GM21717 (cell line): ENCODE measurements at regions not wholly inside any gene's neighbourhood (a gene's known extent, or its start where the extent isn't known, plus 50 kb on each side); places are given as distances from the start of the nearest gene placed in this dataset.
"Not testable (repeated sequence)": the region's sequence is repeated elsewhere in the genome, so short reads cannot be mapped to it uniquely, and the experiment has no call there.

Experiments
- ATAC-seq: cut with Tn5 transposase; IDR thresholded peaks from one replicate; pipeline ENCODE4 v1.9.1; 2021; ENCODE audit warnings: mild to moderate bottlenecking, moderate library complexity; ENCODE audit not compliant: unreplicated experiment

DNA sequence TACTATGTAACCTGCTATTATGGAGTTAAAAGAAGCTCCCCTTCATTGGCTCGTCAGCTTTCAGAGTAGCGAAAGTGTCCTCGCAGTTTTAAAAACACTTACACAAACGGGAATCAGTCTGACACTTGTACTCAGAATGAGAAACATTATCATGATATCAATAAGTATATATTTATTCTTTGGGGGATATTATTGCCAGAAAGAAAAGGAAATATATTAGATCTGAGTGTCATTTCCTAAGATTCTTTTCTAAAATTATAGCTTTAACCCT is 584.5 kb downstream of the ZEB2 start:
- ATAC-seq, result no peak

DNA sequence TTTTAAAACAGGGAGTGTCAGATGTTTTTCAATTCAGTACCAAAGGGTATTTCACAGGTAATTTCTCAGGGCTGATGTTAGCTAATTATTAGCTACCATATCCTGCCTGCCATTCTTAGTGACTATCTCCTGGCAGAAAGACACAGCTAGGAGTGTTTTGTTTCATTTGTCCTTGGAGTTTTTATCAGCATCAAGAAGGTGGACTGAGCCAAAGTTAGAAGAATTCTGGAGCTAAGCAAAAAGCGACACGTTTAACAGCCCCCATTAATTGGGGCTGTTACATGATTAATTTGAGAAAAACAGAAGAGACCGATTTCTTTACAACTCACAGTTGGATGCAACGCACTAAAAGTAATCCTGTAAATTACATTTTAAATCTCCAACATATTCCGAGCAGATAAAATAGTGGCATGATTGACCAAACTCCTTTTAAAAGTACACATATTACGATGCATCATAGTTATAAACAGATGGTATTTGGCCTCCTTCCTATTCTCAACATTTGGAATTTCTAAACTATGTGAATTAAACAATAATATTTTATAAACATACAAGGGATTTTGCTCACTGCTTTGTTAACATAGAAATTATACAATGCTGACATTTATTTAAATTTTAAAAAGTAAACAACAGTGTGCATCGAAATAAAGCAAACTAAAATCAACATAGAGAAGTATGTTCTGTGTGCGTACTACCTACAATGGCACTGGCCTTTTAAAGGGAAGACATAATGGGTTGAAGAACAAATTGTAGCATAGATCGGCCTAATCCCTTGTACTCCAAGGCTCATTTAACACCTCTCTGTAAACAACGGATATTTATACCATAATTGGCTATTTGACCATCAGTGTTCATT is 585.1 kb downstream of the ZEB2 start:
- no peak for ATAC-seq

DNA sequence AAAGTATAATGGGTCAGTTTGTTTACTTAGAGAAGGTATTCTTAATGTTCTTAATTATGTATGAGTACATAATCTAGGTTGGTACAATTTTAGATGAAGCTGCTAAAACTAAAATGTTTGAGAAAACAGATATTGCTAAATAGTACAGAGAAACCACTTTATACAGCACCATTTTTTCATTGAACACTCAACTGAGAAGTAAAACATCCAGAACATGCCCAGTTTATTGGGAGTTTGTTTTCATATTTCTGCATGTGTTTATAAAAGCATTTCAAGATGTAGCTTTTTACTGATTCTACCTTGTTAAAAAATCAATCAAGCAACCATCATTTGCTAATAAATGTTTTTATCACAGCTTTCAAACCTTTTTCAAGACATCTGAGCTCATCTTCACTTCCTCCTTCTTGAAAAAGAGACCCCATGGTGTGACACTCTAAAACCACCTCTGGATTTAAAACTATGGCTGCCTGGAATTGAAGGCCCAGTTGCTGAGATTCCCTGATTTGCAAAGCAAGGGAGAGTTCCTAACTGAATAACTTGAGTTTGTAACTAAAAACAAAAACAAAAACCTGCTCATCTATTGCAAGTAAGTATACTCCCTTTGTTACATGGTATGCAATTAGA is 585.9 kb downstream of the ZEB2 start:
- ATAC-seq, result no peak

DNA sequence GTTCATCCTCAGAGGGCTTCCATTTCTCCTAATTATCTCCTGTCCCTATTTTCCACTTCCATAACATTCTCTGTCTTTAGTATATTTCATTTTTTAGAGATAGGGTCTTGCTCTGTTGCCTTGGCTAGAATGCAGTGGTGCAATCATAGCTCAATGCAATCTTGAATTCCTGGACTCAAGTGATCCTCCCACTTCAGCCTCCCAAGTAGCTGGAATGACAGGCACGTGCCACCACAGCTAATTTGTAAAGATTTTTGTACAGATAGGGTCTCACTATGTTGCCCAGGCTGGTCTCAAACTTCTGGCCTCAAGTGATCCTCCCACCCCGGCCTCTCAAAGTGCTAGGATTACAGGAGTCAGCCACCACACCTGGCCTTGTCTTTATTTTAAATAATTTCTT is 589.0 kb downstream of the ZEB2 start:
- no peak for ATAC-seq

GRCh38 chr2:143928613-143929012 is 591.3 kb downstream of the ZEB2 start:
- ATAC-seq, result no peak

DNA sequence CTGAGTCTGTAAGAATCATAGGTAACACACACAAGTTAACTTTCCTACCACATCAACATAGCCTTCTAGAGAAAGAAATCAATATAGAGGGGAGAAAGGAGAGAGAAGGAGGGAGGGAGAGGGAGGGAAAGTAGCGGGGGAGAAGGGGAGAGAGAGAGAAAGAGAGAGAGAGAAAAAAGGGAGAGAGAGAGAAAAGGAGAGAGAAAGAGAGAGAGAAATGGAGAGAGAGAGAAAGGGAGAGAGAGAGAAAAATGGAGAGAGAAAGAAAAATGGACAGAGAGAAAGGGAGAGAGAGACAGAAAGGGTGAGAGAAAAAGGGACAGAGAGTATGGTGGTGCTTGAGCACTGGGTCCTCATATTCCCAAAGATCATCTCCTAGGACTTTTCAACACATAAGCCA is 591.7 kb downstream of the ZEB2 start:
- ATAC-seq, result no peak

DNA sequence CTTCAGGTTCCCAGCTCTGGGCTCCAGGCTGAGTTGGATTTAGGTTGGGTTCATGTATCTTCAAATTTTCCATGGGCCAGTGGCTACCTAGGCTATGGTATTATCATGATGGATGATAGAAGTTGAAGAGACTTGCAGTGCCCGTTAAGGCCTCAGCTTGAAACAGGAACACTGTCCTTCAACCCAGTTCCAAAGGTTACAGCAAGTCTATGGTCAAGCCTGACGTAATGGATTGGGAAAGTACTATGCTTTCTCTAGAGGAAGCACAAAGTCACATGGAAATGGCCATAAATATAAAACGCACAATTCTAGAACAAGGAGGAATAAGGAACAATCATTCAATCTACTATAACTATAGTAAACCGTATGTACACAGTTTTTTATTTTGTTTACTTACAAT is 593.2 kb downstream of the ZEB2 start:
- ATAC-seq, result no peak

GRCh38 chr2:143922261-143922830 is 597.6 kb downstream of the ZEB2 start:
- ATAC-seq, result not testable (repeated sequence)

GRCh38 chr2:143918465-143918989 is 601.4 kb downstream of the ZEB2 start:
- ATAC-seq, result no peak

DNA sequence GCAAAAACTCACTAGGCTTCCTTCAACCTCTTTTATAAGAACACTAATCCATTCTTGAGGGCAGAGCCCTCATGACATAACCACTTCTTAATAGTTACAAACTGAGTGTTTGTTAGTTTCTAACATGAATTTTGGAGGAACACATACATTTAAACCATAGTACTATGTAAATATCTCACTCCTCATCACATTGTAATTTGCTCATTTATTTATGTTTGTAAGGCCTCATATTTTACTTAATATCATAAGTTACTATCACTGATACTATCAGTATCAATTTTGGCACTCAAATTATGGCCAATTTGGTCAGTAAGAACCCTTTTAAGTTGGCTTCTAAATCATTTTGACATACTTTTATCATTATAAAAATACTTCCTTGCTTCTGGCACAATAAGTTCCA is 603.1 kb downstream of the ZEB2 start:
- no peak for ATAC-seq

GRCh38 chr2:143909577-143910353 is 610.2 kb downstream of the ZEB2 start:
- ATAC-seq, result no peak

GRCh38 chr2:143908843-143909242 is 611.1 kb downstream of the ZEB2 start:
- ATAC-seq, result no peak

DNA sequence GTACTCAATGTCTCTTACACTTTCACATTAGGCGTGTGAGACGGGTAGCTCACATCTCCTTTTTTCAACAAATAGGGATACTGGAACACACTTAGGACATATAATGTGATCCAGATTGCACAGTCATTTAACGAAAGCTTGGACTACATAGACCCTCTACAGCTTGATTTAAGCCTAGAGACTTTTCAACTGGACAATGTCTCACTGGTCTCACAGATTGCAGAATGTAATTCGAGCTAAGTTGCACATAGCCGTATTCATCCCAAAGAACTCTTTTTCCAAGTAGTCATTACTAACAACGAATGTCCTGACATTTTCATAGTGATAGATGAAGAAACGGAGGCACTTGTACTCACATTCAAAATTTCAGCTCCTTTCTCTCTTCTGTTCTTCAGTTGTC is 612.1 kb downstream of the ZEB2 start:
- no peak for ATAC-seq

DNA sequence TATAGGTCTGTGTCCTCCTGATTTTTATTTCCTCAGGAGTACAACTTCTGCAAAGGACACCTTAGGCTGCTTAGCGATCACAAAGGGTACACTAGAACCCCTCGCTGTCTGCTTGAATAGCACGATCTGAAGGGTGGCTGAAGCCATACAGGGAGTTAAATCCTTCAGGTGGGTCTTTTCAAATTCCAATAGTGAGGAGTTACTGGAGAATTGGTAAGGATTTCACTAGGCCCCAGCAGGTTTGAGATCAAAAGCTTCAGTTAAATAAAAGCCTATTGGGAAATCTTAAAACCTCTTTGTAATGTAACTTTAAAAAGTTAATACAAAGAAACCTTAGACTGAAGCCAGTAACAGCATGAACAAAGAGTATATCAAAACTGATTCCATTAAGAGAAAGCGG is 613.1 kb downstream of the ZEB2 start:
- no peak for ATAC-seq

DNA sequence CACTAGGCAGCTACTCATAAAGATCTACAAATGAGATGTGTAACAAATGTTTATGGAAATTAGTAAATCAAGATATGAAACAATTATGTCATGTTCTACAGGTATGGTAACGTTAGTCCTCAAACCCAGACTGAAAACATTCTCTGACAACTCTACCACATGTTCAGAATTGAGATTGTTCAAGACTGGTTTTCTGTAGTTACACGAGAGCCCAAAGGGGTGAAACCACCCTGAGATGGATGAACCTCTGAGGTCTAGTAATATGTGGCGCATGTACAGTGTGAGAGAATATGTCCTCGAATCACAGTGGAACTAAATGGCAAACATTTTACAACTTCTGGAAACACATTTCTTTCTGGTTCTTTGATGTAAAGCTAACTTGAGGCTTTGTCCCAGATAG is 614.3 kb downstream of the ZEB2 start:
- ATAC-seq, result no peak

GRCh38 chr2:143903172-143903856 is 616.6 kb downstream of the ZEB2 start:
- ATAC-seq, result no peak

DNA sequence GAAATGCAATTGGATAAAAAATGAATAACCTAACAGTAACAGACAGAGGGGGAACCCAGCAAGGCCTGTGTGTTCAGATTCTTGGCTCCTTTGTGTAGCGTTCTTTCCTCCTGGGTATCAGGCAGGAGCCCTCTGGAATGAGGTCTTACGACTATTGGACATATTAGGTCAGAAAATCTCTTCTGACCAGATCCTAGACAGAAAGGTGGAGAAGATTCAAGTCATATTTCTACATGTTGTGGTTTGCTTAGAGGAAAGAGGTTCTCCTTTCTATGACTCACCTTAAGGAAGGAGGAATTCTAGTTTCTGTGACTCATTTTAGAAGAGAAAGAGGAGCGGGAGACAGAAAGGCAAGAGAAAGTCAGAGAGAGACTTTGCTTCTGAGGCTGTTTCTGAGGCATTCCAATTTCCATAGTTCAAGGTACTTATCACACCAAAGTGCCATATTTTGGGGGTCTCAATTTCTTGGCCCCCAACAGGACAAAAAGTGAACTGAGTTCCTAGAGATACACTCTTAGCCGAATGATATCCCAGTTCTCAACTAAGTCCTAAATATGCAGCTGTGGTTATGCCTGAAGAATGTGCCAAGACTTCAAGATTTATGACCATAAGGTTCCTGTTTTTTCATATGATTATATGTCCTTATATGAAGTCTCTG is 618.6 kb downstream of the ZEB2 start:
- ATAC-seq, result peak; percentile 86

DNA sequence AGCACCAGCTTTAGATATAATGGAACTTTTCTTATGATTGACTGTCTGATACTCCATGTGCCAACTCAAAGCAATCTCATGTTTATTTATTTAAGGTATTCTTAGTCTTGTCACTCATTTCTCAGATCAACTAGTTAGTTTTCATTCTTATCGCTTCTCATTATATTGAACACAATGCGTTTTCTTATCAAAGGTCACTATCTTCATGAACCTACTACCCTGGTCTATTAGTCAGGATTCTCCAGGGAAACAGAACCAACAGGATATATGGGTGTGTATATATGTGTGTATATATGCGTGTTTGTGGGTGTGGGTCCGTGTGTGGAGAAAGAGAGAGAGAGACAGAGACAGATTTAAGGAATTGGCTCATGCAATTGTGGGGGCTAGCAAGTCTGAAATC is 619.9 kb downstream of the ZEB2 start:
- no peak for ATAC-seq

GRCh38 chr2:143893371-143893770 is 626.5 kb downstream of the ZEB2 start:
- no peak for ATAC-seq

DNA sequence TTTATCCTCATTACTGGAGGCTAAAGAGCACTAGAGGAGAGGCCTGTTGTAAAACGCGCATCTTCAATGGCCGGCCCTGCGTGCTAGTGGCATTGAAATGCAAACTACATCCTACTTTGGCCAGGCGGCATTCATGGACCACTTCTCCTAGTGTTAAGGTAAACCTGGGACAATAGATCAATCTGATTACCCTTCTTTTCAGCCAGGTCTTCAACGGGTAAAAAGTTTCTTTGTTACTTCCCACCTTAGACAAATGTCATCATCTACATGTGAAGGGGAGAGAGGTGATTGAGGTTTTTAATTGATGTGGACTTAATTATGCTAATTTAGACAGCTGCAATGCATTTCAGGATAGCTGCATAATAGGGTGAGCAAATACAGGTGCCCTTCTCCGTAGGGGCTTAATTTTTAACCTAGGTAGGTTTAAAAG is 628.0 kb downstream of the ZEB2 start:
- ATAC-seq, result no peak
